DOHH2 (cell line): ENCODE measurements at regions not wholly inside any gene's neighbourhood (a gene's known extent, or its start where the extent isn't known, plus 50 kb on each side); places are given as distances from the start of the nearest gene placed in this dataset.

Source experiments
- CTCF ChIP-seq: fragments of 200-600 bp; sonication (generic); IDR thresholded peaks from one replicate; pipeline ENCODE4 v1.5.1; 2014; ENCODE audit warnings: antibody characterized with exemption, mild to moderate bottlenecking, low read depth, low read length; ENCODE audit not compliant: poor library complexity, severe bottlenecking
- EZH2phosphoT487 ChIP-seq: fragments of 200-600 bp; sonication (generic); IDR thresholded peaks from 2 replicates; pipeline ENCODE4 v1.6.1; 2017; ENCODE audit warnings: borderline replicate concordance, mild to moderate bottlenecking, antibody characterized with exemption, low read length, moderate library complexity, mixed read lengths

GRCh38 chr17:65430209-65430833, 131.1 kb downstream of the AXIN2 start:
- no peak for TF ChIP-seq CTCF
- TF ChIP-seq EZH2phosphoT487: no peak
